ENCODE measurements at regions not wholly inside any gene's neighbourhood (a gene's known extent, or its start where the extent isn't known, plus 50 kb on each side); places are given as distances from the start of the nearest gene placed in this dataset.

DNA sequence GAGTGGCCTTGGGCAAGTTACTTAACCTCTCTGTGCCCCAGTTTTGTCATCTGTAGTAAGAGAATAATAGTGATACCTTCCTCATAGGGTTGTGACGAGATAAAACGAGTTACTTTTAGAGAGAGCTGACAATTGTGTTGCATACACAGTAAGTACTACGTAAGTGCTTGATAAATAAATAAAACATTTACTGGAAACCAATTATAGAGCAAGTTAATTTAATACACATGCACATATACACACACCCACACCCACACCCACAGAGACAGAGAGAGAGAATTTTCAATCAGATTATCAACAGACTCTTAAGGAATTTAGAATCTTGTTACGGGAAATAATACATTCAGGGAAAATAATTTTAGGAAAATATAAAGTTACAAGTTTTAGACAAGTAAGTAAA, 1045.8 kb upstream of the TENM4 start:
- TF ChIP-seq, protein P1, sequence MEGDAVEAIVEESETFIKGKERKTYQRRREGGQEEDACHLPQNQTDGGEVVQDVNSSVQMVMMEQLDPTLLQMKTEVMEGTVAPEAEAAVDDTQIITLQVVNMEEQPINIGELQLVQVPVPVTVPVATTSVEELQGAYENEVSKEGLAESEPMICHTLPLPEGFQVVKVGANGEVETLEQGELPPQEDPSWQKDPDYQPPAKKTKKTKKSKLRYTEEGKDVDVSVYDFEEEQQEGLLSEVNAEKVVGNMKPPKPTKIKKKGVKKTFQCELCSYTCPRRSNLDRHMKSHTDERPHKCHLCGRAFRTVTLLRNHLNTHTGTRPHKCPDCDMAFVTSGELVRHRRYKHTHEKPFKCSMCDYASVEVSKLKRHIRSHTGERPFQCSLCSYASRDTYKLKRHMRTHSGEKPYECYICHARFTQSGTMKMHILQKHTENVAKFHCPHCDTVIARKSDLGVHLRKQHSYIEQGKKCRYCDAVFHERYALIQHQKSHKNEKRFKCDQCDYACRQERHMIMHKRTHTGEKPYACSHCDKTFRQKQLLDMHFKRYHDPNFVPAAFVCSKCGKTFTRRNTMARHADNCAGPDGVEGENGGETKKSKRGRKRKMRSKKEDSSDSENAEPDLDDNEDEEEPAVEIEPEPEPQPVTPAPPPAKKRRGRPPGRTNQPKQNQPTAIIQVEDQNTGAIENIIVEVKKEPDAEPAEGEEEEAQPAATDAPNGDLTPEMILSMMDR (IDR thresholded peaks at IDR 0.05), result no peak
- no peak for TF ChIP-seq ZFX (IDR thresholded peaks at IDR 0.05; ENCODE audit: borderline replicate concordance)
